ENCODE measurements at regions not wholly inside any gene's neighbourhood (a gene's known extent, or its start where the extent isn't known, plus 50 kb on each side); places are given as distances from the start of the nearest gene placed in this dataset.

GRCh38 chr7:64113981-64114380 lies 68.7 kb downstream of the ZNF727 start:
- H3K27ac ChIP-seq (replicated peaks in 1 of 4) = no peak overlapping the region
- 90% methylated on average over 8 of the region's 14 CpGs for WGBS
- no peaks in the 10 kb centered on the region for H3K36me3 ChIP-seq
- H3K4me1 ChIP-seq = no peaks in the 10 kb centered on the region
- H3K9me3 ChIP-seq = peaks cover 0 to 19% (median 7%) of the 10 kb centered on the region in 4 donors
- no peak overlapping the region for H3K4me3 ChIP-seq
- intact Hi-C loops (cut with DNase I) = no loop called here
- H3K27me3 ChIP-seq = no peaks in the 10 kb centered on the region
- DNase-seq (ENCODE audit: extremely low spot score) = no peak
- no peak for TF ChIP-seq POLR2AphosphoS5 (IDR thresholded peaks at IDR 0.05)
- TF ChIP-seq POLR2A (IDR thresholded peaks at IDR 0.05; ENCODE audit: low read depth) = no peak
- no peak for TF ChIP-seq EP300 (IDR thresholded peaks at IDR 0.05)
- no peak for TF ChIP-seq CTCF (IDR thresholded peaks at IDR 0.05)

- H3K36me3 ChIP-seq = no peaks in the 10 kb centered on the region
- no peak for TF ChIP-seq POLR2AphosphoS5 (IDR thresholded peaks at IDR 0.05)
- no peak for TF ChIP-seq POLR2A (IDR thresholded peaks at IDR 0.05; ENCODE audit: low read depth)
- TF ChIP-seq EP300 (IDR thresholded peaks at IDR 0.05) = no peak
- no peak for TF ChIP-seq CTCF (IDR thresholded peaks at IDR 0.05)
- no peak for DNase-seq (ENCODE audit: extremely low spot score)
- peaks cover 0 to 19% (median 7%) of the 10 kb centered on the region in 4 donors for H3K9me3 ChIP-seq
- intact Hi-C loops (cut with DNase I) = no loop called here
- no peaks in the 10 kb centered on the region for H3K4me1 ChIP-seq
- no peak overlapping the region for H3K27ac ChIP-seq (replicated peaks in 1 of 4)
- H3K27me3 ChIP-seq = no peaks in the 10 kb centered on the region
- 94% methylated on average over 9 of the region's 9 CpGs for WGBS
- H3K4me3 ChIP-seq = no peak overlapping the region
Measured at GRCh38 chr7:64114791-64115190, 69.6 kb downstream of the ZNF727 start.

GRCh38 chr7:64131696-64132095 lies 75.3 kb upstream of the ZNF735 start:
- intact Hi-C loops (cut with DNase I) = no loop called here
- H3K4me3 ChIP-seq = no peak overlapping the region
- no peaks in the 10 kb centered on the region for H3K4me1 ChIP-seq
- 60% methylated on average over 3 of the region's 3 CpGs for WGBS
- no peaks in the 10 kb centered on the region for H3K36me3 ChIP-seq
- H3K27me3 ChIP-seq = no peaks in the 10 kb centered on the region
- no peak overlapping the region for H3K27ac ChIP-seq (replicated peaks in 1 of 4)
- DNase-seq (ENCODE audit: extremely low spot score) = no peak
- TF ChIP-seq POLR2AphosphoS5 (IDR thresholded peaks at IDR 0.05) (no peak), CTCF (IDR thresholded peaks at IDR 0.05) (no peak), POLR2A (IDR thresholded peaks at IDR 0.05; ENCODE audit: low read depth) (no peak), EP300 (IDR thresholded peaks at IDR 0.05) (no peak)
- H3K9me3 ChIP-seq = peaks cover 0 to 27% (median 16%) of the 10 kb centered on the region in 4 donors

Small RNAs in the stretch of these regions (small RNA-seq; reads per million reads assigned to genes)
- gene MTND4LP2 = 0 reads per million in 3 donors
